Caco-2 (cell line): ENCODE measurements at regions not wholly inside any gene's neighbourhood (a gene's known extent, or its start where the extent isn't known, plus 50 kb on each side); places are given as distances from the start of the nearest gene placed in this dataset.
"Not testable (repeated sequence)": the region's sequence is repeated elsewhere in the genome, so short reads cannot be mapped to it uniquely, and the experiment has no call there.

Source experiments
- BruUV-seq: library from RNA; stranded (reverse); fragments of 400-500 nt; replicated peaks from 2 replicates; lab custom pipeline; 2021; lab: Mats Ljungman, UMichigan
- CTCF ChIA-PET: fragments of 300-600 bp; sonication (Branson Sonifier 250); formaldehyde crosslinking; loops from one replicate; lab custom pipeline; 2022; ENCODE audit warnings: antibody characterized with exemption; lab: Charles Lee
- POLR2A ChIA-PET: fragments of 300-600 bp; sonication (Branson Sonifier 250); formaldehyde crosslinking; loops from one replicate; lab custom pipeline; 2022; ENCODE audit warnings: antibody characterized with exemption; lab: Charles Lee
- DNase-seq, 2 experiments: peaks; one replicate each; pipeline versions ENCODE4 v3.0.0 to v3.0.0-alpha.2; 2020 to 2022
- H3K27me3 ChIP-seq: replicated peaks from 2 replicates; pipeline ENCODE4 v1.6.0; 2011; ENCODE audit warnings: low read length; ENCODE audit not compliant: control insufficient read depth, insufficient read depth
- H3K36me3 ChIP-seq: 2 replicates; pipeline ENCODE4 v1.5.1; 2011; ENCODE audit warnings: low read length; ENCODE audit not compliant: control insufficient read depth, insufficient read depth
- H3K4me1 ChIP-seq: fragments of 250-450 bp; sonication (Bioruptor Pico); 2 replicates; pipeline ENCODE4 v1.5.1; 2020; ENCODE audit warnings: mild to moderate bottlenecking
- H3K4me3 ChIP-seq: 2 replicates; pipeline ENCODE4 v1.5.1; 2011; ENCODE audit warnings: low read depth, mild to moderate bottlenecking, control low read depth, low read length
- H3K9me3 ChIP-seq: fragments of 250-450 bp; sonication (Bioruptor Pico); 2 replicates; pipeline ENCODE4 v1.5.1; 2020; ENCODE audit warnings: mild to moderate bottlenecking, moderate library complexity
- H3K27ac Mint-ChIP-seq: one replicate; pipeline ENCODE4 v1.8.0; 2022; ENCODE audit warnings: mixed read lengths; ENCODE audit not compliant: unreplicated experiment
- H3K27me3 Mint-ChIP-seq: one replicate; pipeline ENCODE4 v1.8.0; 2022; ENCODE audit warnings: mixed read lengths; ENCODE audit not compliant: insufficient read depth, unreplicated experiment
- H3K36me3 Mint-ChIP-seq: one replicate; pipeline ENCODE4 v1.8.0; 2022; ENCODE audit warnings: mild to moderate bottlenecking, mixed read lengths; ENCODE audit not compliant: insufficient read depth, unreplicated experiment
- H3K4me1 Mint-ChIP-seq: one replicate; pipeline ENCODE4 v1.8.0; 2022; ENCODE audit warnings: low read depth, mixed read lengths; ENCODE audit not compliant: unreplicated experiment
- H3K4me3 Mint-ChIP-seq: one replicate; pipeline ENCODE4 v1.8.0; 2022; ENCODE audit warnings: mild to moderate bottlenecking, moderate library complexity, mixed read lengths; ENCODE audit not compliant: unreplicated experiment
- H3K9me3 Mint-ChIP-seq: one replicate; pipeline ENCODE4 v1.8.0; 2022; ENCODE audit warnings: mixed read lengths; ENCODE audit not compliant: unreplicated experiment
- CTCF ChIP-seq, 2 experiments: fragments of 200-600 bp in 1 of 2; IDR thresholded peaks; 1 replicate in 1 of 2; 2 replicates in 1 of 2; pipeline versions ENCODE4 v1.5.1 to v1.8.0; 2011 to 2022; ENCODE audit warnings: antibody characterized with exemption in 1 of 2, control low read depth in 1 of 2, inconsistent platforms in 1 of 2, low read depth in 1 of 2, low read length in 1 of 2, mild to moderate bottlenecking in 1 of 2, moderate library complexity in 1 of 2; ENCODE audit not compliant: insufficient read depth in 1 of 2, severe bottlenecking in 1 of 2, unreplicated experiment in 1 of 2
- intact Hi-C: fragments of 100-400 bp; cut with micrococcal nuclease; formaldehyde crosslinking; loops from one replicate; pipeline ENCODE4 v1.10.0; 2022; ENCODE audit not compliant: unreplicated experiment

GRCh38 chr13:22966753-22967152 is 214.0 kb upstream of the SGCG start:
- H3K4me3 ChIP-seq, H3K9me3 Mint-ChIP-seq, H3K36me3 ChIP-seq, H3K9me3 ChIP-seq, BruUV-seq, intact Hi-C loops, H3K27me3 ChIP-seq, DNase-seq, H3K36me3 Mint-ChIP-seq, H3K27me3 Mint-ChIP-seq, POLR2A ChIA-PET, H3K4me3 Mint-ChIP-seq, H3K4me1 Mint-ChIP-seq, H3K4me1 ChIP-seq, CTCF ChIA-PET, H3K27ac Mint-ChIP-seq: not testable (repeated sequence)

- Mint-ChIP-seq H3K9me3 (no peaks in the 10 kb centered on the region), H3K4me3 (no peak overlapping the region), H3K27me3 (no peaks in the 10 kb centered on the region), H3K27ac (no peak overlapping the region), H3K36me3 (no peaks in the 10 kb centered on the region), H3K4me1 (no peaks in the 10 kb centered on the region)
- Histone ChIP-seq H3K9me3 (no peaks in the 10 kb centered on the region), H3K4me1 (no peaks in the 10 kb centered on the region), H3K36me3 (no peaks in the 10 kb centered on the region), H3K4me3 (no peak overlapping the region), H3K27me3 (no peaks in the 10 kb centered on the region)
- POLR2A ChIA-PET: no interaction called here
- no peak for TF ChIP-seq CTCF (IDR thresholded peaks at IDR 0.05; ENCODE audit: insufficient read depth in 1 of 2, low read depth in 1 of 2, low read length in 1 of 2, severe bottlenecking in 1 of 2, unreplicated experiment in 1 of 2)
- intact Hi-C loops: no loop called here
- BruUV-seq: no TSS peak
- no peak for DNase-seq
- CTCF ChIA-PET: no interaction called here
These were observed 213.1 kb upstream of the SGCG start for GRCh38 chr13:22967669-22968068.

DNA sequence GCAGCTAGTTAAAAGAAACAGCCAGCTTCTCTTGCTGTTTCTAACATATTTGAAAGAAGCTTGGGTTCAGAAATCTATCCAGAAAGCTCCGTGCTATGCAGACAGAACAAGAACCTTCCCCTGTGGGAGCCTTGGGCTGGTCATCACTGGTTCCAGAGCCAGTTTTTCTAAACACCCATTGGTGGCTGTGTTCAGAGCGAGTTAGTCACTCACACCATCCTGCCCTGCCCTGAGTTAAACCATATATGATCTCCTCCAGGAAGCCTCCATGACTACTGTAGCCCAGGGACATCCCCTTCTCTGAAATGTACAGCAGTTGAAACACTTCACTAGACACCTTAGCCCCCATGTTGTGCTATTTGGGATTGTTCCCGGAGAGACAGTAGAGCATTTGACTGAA is 200.8 kb upstream of the SGCG start:
- Mint-ChIP-seq H3K4me1 (no peaks in the 10 kb centered on the region), H3K9me3 (peaks cover 9% of the 10 kb centered on the region), H3K4me3 (no peak overlapping the region), H3K27ac (no peak overlapping the region), H3K36me3 (no peaks in the 10 kb centered on the region), H3K27me3 (no peaks in the 10 kb centered on the region)
- peaks cover 11% of the 10 kb centered on the region for H3K9me3 ChIP-seq
- no TSS peak for BruUV-seq
- ChIA-PET POLR2A (no interaction called here), CTCF (no interaction called here)
- no peak for DNase-seq
- H3K4me1 ChIP-seq: no peaks in the 10 kb centered on the region
- H3K36me3 ChIP-seq: no peaks in the 10 kb centered on the region
- no peaks in the 10 kb centered on the region for H3K27me3 ChIP-seq
- intact Hi-C loops: no loop called here
- H3K4me3 ChIP-seq: no peak overlapping the region
- TF ChIP-seq CTCF (IDR thresholded peaks at IDR 0.05; ENCODE audit: insufficient read depth in 1 of 2, low read depth in 1 of 2, low read length in 1 of 2, severe bottlenecking in 1 of 2, unreplicated experiment in 1 of 2): no peak

- no peaks in the 10 kb centered on the region for H3K36me3 ChIP-seq
- Mint-ChIP-seq H3K4me3 (no peak overlapping the region), H3K36me3 (no peaks in the 10 kb centered on the region), H3K27me3 (no peaks in the 10 kb centered on the region), H3K9me3 (peaks cover 19% of the 10 kb centered on the region), H3K27ac (no peak overlapping the region), H3K4me1 (no peaks in the 10 kb centered on the region)
- no peak overlapping the region for H3K4me3 ChIP-seq
- no peak for DNase-seq
- H3K9me3 ChIP-seq: peaks cover 12% of the 10 kb centered on the region
- H3K4me1 ChIP-seq: no peaks in the 10 kb centered on the region
- ChIA-PET POLR2A (no interaction called here), CTCF (no interaction called here)
- H3K27me3 ChIP-seq: no peaks in the 10 kb centered on the region
- no peak for TF ChIP-seq CTCF (IDR thresholded peaks at IDR 0.05; ENCODE audit: insufficient read depth in 1 of 2, low read depth in 1 of 2, low read length in 1 of 2, severe bottlenecking in 1 of 2, unreplicated experiment in 1 of 2)
- intact Hi-C loops: no loop called here
- BruUV-seq: no TSS peak
These were observed 199.8 kb upstream of the SGCG start for GRCh38 chr13:22980936-22981335.
